Hematopoietic multipotent progenitor cell treated with erythropoietin and hydrocortisone succinate and interleukin-3 and kit ligand, for 17 days (in vitro differentiated cells): ENCODE measurements at regions not wholly inside any gene's neighbourhood (a gene's known extent, or its start where the extent isn't known, plus 50 kb on each side); places are given as distances from the start of the nearest gene placed in this dataset.
"Not testable (repeated sequence)": the region's sequence is repeated elsewhere in the genome, so short reads cannot be mapped to it uniquely, and the experiment has no call there.

Source experiments
- DNase-seq: peaks from one replicate; pipeline ENCODE4 v3.0.0-alpha.2; 2015; ENCODE audit warnings: low spot score

DNA sequence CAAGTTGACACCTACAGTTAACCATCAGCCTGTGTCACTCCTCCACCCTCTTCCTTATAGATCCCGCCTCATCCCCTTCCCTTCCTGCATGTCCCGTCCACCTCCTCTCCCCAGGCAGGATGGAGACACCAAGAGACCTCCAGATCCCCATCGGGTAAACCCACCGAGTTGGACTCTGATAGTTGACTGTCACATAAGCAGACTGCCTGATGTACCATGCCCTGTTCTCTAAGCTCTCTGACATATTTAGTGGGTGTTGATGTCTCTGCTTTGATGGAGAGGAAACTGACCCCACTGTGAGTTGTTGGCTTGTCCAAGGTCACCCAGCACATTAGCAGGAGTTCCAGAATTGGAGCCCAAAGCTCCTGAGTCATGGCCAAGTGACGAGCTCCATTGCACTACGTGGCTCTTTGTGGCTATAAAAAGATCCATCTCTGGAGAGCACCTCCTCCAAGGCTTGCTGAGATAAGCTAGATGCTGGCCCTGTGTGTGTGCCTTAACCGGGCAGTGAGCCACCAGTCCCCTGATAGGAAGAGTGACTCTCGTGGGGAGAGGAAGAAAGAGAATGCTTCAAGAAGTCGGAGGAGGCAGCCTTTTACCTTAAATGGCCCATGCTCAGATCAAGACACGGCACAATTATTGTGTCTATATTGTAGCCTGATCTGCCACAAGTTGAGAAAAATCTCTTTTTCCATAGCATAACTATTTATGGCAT lies 236.0 kb upstream of the ECI2 start:
- no peak for DNase-seq

GRCh38 chr6:4370066-4370465 lies 234.7 kb upstream of the ECI2 start:
- no peak for DNase-seq

DNA sequence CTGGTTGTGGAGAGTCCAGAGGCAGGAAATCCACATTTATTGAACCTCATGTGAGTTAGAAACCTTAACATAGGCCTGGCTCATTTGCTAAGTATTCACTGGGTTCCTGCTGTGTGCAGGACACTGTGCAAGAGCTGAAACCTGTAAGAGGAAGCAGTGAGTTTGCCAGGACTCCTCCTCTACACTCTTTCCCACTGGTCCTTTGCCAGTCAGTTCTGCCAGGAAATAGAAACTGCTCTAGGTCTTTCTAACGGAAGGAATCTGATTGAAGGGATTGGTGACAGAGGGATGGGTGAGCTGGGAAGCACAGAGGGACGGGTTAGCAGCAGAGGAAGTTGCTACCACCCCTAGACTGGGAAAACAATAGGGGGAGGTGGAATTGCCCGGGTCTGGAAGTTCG lies 234.2 kb upstream of the ECI2 start:
- no peak for DNase-seq

DNA sequence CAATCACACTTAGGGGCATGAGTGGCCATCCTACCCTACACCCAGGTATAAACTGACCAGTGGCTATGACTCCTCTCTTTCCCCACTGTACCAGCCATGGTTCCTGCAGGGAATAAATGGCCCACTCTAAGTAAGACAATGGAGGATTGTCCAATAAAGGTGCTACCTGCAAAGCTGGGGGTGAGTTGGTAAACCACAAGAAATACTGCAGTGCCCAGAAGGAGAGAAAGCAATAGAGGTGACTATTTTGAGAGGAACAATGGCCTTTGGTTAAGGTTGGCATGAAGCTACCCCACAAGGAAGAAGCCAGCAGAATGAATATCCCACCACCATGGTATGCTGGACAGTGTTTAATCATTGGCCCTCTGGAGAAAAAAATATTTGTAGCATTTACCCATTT lies 233.3 kb upstream of the ECI2 start:
- no peak for DNase-seq

- no peak for DNase-seq
These were observed 232.3 kb upstream of the ECI2 start for GRCh38 chr6:4367643-4368042.

DNA sequence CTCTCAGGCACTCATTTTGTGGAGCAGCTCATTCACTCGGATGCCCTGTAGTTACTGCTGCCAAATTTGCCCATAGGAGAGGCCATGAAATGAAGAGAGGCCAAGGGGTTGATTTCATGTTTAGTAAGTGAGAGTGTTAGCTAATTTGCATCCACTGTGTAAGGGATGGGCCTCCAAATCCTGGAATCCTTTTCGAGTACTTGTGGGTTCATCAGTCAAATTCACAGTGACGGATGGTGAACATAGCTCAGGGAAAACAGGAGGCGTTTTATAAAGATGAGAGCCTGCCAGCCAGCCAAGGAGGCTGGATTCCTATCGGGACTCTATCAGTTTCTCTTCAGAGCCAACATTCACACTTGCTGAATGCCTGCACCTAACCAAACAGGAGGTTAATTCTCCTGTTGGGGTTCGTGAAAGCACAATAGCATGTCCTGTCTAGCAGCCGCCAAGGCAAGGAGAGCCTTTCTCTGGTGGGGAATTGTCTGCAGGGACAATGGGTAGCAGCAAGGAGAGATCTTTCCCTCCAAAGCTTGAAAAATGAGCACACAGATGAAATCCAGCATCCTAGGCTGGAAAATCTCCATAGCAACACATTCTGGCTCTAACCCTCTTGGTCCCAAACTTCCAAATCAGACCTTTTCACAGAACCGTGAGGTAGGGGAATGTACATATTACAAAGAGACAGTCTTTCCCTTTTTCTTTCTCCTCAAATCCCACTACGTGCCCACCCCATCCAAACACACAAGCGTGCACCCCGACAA lies 231.4 kb upstream of the ECI2 start:
- DNase-seq, result no peak

DNA sequence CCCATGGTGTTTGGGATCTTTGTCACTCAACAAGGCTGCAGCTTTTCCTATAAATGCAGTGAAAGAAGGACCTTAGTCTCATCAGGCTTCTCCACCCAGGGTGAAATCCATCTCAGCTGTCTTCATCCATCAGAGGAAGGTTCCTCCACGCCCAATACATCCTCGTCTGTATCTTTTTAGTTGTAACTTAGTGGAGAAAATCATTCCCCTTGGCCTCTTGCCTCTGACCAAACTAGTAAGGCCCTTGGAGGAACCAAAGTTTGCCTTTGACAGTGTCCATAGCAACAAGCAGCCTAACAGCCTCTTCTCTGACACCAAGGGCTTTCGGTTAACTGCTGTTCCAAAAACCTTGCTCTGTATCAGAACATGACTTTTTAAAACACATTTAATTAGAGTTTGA lies 230.3 kb upstream of the ECI2 start:
- DNase-seq, result no peak

- DNase-seq, result no peak
These were observed 229.3 kb upstream of the ECI2 start for GRCh38 chr6:4364711-4365110.

DNA sequence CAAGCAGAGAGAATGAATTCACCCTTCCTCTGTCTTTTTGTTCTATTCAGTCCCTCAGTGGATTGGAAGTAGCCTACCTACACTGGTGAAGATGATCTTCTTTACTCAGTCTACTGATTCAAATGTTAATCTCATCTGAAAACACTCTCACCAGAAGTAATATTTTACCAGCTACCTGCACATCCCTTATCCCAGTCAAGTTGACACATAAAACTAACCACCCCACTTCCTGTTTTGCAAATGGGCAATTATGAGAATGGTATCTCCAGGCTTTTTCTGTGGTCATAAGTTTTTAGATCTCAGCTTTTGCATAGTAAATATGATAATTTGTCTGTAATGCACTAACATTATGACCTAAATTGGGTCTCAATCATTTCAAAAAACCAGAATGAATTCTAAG lies 228.8 kb upstream of the ECI2 start:
- DNase-seq, result no peak

DNA sequence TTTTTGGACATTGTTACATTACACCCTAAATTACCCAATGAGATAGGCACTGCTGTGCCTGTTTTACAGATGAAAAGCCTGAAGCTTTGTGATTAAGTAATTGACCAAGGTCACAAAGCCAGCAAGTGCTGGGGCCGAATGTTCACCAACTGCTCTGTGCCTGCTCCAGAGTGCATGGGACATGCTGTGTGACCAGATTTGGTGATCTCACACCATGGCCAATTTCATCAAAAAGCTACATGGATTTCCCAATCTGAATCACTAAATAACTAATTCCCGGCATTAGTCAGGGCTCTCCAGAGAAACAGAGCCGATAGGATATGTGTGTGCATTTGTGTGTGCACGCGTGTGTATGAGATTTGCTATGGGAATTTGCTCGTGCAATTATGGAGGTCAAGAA lies 228.3 kb upstream of the ECI2 start:
- DNase-seq, result no peak

DNA sequence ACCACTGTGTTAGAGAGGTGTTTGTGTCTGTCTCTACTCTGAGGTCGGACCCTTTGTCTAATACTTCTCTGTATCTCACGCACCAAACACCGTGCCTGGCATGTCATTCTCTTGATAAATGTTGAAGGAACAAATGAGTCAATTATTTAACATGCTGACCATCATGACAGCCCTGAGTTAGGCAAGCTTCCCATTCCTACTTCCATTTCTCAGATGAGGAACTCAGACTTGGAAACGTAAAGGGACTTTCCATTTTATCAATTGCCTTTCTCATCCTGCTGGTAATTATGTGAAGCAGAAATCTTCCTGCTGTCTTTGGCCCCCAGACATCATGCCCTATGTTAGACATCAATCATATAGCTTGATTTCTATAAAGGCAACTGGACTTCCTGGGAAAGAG lies 227.0 kb upstream of the ECI2 start:
- DNase-seq, result no peak

GRCh38 chr6:4360920-4361319 lies 225.5 kb upstream of the ECI2 start:
- DNase-seq, result no peak

DNA sequence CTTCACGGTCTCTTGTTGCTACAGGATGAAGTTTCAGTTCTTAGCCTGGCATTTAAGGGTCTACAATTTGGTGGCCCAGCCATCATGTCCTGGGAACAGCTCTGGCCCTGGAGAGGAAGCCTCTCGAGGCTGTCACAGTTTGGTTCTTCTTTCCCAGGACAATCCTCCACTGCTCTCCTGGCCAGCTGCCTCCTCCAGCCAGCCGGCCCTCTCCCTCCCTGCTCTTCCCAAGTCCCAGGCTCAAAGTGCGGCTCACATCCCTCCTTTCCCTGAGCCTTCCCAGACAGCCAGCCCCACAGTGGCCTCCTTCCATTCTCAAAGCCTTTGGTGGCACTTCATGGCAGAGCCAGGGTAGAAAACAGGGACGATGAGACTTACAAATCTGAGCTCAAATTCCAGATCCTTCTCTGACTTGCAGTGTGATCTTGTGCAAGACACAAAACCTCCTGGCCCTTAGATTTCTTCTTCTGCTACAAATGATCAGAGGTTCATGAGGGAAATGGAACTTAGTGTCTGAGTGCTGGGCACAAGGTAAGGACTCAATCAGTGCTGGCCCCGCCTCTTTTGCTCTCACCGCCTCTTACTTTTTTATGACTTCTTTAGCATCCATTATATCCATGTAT lies 223.8 kb upstream of the ECI2 start:
- no peak for DNase-seq

GRCh38 chr6:4358414-4359107 lies 223.2 kb upstream of the ECI2 start:
- DNase-seq, result no peak

- DNase-seq, result not testable (repeated sequence)
These were observed 222.3 kb upstream of the ECI2 start for GRCh38 chr6:4357660-4358152.

GRCh38 chr6:4356899-4357659 lies 221.7 kb upstream of the ECI2 start:
- DNase-seq, result no peak

GRCh38 chr6:4355241-4355640 lies 219.9 kb upstream of the ECI2 start:
- DNase-seq, result no peak

DNA sequence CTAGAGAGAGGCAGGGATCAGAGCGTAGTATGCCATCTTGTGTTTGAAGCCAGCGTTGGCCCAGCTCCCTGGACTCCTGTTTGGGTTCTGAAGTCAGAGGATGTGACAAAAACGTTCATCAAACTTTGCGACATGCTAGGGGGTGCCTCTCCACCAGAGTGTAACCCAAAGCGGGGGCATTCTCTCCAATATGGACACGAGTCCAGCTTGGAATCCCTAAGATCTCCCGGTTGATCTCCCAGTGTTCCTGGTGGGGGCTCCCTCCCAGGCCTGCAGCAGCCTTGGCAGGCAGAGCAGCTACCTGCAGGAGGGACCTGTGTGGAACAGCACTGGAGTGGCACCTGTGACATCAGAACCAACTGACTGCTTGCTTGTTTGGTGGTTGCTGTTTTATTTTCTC lies 218.8 kb upstream of the ECI2 start:
- DNase-seq, result no peak

- no peak for DNase-seq
These were observed 217.4 kb upstream of the ECI2 start for GRCh38 chr6:4352731-4353130.

DNA sequence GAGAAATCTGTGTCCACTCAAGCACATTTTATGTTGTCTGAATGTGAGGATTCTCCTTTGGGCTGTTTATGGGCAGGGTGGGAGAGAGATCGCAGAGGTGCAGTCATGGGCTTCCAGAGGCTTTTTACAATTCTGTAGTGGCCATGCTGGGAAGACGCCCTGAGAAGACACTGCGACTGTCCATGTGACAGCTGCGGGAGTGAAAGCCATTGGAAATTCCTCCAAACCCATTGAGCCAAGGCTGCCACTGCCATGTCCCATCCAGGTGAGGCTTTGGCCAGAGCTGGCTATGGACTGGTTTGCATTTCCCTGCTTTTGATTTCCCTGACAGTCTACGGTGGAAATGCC lies 216.9 kb upstream of the ECI2 start:
- DNase-seq, result no peak

DNA sequence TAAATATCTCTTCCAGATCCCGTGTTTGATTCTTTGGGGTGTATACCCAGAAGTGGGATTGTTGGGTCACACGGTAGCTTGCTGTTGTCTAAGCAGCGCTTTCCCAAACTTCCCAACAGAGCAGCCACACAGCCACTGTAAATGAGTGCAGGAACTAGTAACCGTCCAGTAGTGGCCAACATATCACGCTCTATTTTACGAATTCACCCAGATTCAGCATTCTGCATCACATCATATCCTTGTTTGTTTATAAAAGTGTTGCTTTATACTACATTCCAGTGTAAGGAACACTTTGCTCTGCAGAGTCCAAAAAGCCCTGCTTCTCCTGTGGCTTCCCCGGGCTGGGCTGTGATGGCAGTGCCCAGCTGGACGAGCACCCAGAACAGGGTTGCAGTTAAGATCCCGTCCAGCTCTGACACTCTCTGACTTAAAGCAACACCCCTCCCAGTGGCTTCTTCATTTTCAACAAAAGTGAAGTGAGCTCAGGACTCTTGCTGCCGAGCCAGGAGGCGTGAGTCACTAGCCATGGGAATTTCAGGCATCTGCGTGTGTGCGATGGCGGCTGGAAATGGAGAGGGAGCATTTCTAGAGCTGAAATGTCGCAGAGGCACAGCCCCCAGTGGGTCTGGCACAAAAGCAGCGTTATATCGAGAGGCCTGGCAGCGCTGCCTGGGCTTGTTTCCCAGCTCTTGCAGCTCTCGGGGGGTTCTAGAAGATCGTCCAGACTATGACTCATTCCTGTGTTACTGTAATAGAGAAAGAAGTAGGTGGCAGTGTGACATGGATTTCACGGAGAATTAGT lies 216.3 kb upstream of the ECI2 start:
- DNase-seq, result no peak
